ENCODE measurements at regions not wholly inside any gene's neighbourhood (a gene's known extent, or its start where the extent isn't known, plus 50 kb on each side); places are given as distances from the start of the nearest gene placed in this dataset.

- H3K27me3 Mint-ChIP-seq (ENCODE audit: low read depth), result peaks cover 26% of the 10 kb centered on the region
Observed at GRCh38 chr9:107188376-107188775, 94.7 kb upstream of the RAD23B start.

GRCh38 chr9:107190061-107190935 is 92.8 kb upstream of the RAD23B start:
- Mint-ChIP-seq H3K9me3 (no peaks in the 10 kb centered on the region), H3K27me3 (ENCODE audit: low read depth) (peaks cover 21% of the 10 kb centered on the region), H3K27ac (no peak overlapping the region), H3K4me1 (ENCODE audit: low read depth) (no peaks in the 10 kb centered on the region), H3K36me3 (ENCODE audit: low read depth) (no peaks in the 10 kb centered on the region), H3K4me3 (no peak overlapping the region)

More at GRCh38 chr9:107188376-107188775, 94.7 kb upstream of the RAD23B start:
- H3K36me3 Mint-ChIP-seq (ENCODE audit: low read depth), result no peaks in the 10 kb centered on the region
- H3K27ac Mint-ChIP-seq, result no peak overlapping the region
- H3K9me3 Mint-ChIP-seq, result peaks cover 4% of the 10 kb centered on the region
- no peak overlapping the region for H3K4me3 Mint-ChIP-seq
- no peaks in the 10 kb centered on the region for H3K4me1 Mint-ChIP-seq (ENCODE audit: low read depth)

DNA sequence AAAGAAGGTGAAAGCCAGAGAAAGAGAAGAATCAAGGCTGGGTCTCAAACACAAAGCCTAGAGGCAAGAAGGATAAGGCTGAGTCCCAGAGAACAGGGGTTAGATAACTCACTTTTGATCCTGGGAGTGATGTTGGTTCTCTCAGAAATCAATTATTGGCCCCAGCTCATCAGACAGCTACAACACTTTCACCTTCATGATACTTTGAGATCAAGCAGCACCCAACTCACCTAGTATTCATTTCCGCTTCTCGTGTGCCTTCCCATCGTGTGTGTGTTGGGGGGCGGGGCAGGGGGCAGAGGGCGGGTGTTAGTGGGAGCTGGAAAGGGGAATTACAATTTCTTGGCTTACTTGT is 92.2 kb upstream of the RAD23B start:
- Mint-ChIP-seq H3K4me1 (ENCODE audit: low read depth) (no peaks in the 10 kb centered on the region), H3K36me3 (ENCODE audit: low read depth) (no peaks in the 10 kb centered on the region), H3K4me3 (no peak overlapping the region), H3K9me3 (no peaks in the 10 kb centered on the region), H3K27ac (no peak overlapping the region), H3K27me3 (ENCODE audit: low read depth) (peaks cover 21% of the 10 kb centered on the region)

DNA sequence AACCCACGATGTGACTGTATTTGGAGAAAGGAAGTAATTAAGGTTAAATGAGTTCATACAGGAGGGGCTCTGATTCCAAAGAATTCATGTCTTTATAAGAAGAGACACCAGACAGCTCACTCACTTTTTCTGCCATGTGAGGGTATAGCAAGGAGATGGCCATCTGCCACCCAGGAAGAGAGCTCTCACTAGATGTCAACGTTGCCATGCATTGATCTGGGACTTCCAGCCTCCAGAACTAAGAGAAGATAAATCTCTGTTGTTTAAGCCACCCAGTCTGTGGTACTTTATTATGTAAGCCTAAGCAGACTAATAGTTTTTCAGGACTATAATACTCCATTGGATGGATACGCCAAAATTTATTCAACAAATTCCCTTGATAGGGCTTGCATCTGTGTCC is 89.8 kb upstream of the RAD23B start:
- Mint-ChIP-seq H3K9me3 (no peaks in the 10 kb centered on the region), H3K27ac (no peak overlapping the region), H3K36me3 (ENCODE audit: low read depth) (no peaks in the 10 kb centered on the region), H3K4me3 (no peak overlapping the region), H3K27me3 (ENCODE audit: low read depth) (peaks cover 18% of the 10 kb centered on the region), H3K4me1 (ENCODE audit: low read depth) (no peaks in the 10 kb centered on the region)

- H3K36me3 Mint-ChIP-seq (ENCODE audit: low read depth), result peaks cover 2% of the 10 kb centered on the region
- H3K9me3 Mint-ChIP-seq, result peaks cover 5% of the 10 kb centered on the region
- no peak overlapping the region for H3K4me3 Mint-ChIP-seq
- H3K4me1 Mint-ChIP-seq (ENCODE audit: low read depth), result no peaks in the 10 kb centered on the region
- no peak overlapping the region for H3K27ac Mint-ChIP-seq
- peaks cover 7% of the 10 kb centered on the region for H3K27me3 Mint-ChIP-seq (ENCODE audit: low read depth)
Observed at GRCh38 chr9:107198718-107199117, 84.4 kb upstream of the RAD23B start.

- Mint-ChIP-seq H3K9me3 (peaks cover 6% of the 10 kb centered on the region), H3K4me1 (ENCODE audit: low read depth) (peaks cover 2% of the 10 kb centered on the region), H3K36me3 (ENCODE audit: low read depth) (peaks cover 2% of the 10 kb centered on the region)
Observed at GRCh38 chr9:107208121-107208520, 75.0 kb upstream of the RAD23B start.

DNA sequence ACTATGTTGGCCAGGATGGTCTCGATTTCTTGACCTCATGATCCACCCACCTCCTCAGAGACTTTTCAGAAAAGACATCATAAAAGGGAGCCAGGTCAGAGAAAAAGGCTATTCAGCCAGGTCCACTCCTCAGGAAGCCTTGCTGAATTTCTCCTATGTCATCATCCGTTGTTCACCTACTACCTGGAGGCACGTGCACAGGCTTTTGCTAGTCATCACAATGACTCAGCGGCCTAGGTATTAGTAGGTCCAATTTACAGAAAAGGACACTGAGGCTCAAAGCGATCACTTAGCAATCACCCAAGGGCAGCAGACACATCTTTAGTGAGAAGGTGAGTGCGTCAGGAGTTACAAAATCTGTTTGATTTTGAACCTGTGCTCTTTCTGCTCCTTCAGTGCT is 72.3 kb upstream of the RAD23B start:
- Mint-ChIP-seq H3K27me3 (ENCODE audit: low read depth) (peaks cover 19% of the 10 kb centered on the region), H3K27ac (no peak overlapping the region), H3K9me3 (no peaks in the 10 kb centered on the region), H3K4me3 (no peak overlapping the region), H3K4me1 (ENCODE audit: low read depth) (peaks cover 13% of the 10 kb centered on the region), H3K36me3 (ENCODE audit: low read depth) (peaks cover 2% of the 10 kb centered on the region)

More at GRCh38 chr9:107208121-107208520, 75.0 kb upstream of the RAD23B start:
- Mint-ChIP-seq H3K27me3 (ENCODE audit: low read depth) (peaks cover 25% of the 10 kb centered on the region), H3K27ac (no peak overlapping the region), H3K4me3 (no peak overlapping the region)

DNA sequence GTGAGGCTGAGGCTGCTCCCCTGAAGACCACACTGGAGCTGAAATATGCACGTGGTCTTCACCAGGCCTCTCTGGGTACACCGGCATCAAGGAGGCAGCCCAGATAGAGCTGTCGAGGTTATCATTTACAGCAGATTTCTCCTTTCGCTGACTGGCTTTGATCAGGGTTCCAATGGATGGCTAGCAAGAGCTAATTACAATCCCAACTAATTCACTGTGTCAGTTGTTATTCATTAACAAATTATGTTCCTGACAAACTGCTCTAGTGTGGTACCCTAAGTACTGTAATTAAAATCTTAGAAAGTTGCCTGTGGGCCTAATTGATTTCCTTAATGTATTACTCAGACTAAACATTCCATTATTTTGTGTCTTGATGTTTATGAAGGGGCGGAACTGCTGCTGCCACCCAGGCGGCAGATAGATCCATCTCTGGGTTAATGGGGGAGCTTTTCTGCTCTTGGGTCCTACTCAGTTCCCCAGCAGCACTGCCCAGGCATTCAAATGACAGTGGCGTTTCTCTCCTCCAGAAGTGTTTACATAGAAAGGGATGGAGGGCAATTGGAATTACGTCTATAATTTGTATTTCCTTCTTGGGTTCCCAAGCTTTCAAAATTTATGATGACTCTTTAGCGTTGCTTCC is 71.7 kb upstream of the RAD23B start:
- Mint-ChIP-seq H3K4me1 (ENCODE audit: low read depth) (peaks cover 13% of the 10 kb centered on the region), H3K27me3 (ENCODE audit: low read depth) (peaks cover 14% of the 10 kb centered on the region), H3K4me3 (no peak overlapping the region), H3K27ac (no peak overlapping the region), H3K9me3 (no peaks in the 10 kb centered on the region), H3K36me3 (ENCODE audit: low read depth) (peaks cover 2% of the 10 kb centered on the region)

- H3K27me3 Mint-ChIP-seq (ENCODE audit: low read depth), result peaks cover 8% of the 10 kb centered on the region
- no peak overlapping the region for H3K27ac Mint-ChIP-seq
- H3K9me3 Mint-ChIP-seq, result no peaks in the 10 kb centered on the region
- no peak overlapping the region for H3K4me3 Mint-ChIP-seq
- peaks cover 13% of the 10 kb centered on the region for H3K4me1 Mint-ChIP-seq (ENCODE audit: low read depth)
- peaks cover 2% of the 10 kb centered on the region for H3K36me3 Mint-ChIP-seq (ENCODE audit: low read depth)
Observed at GRCh38 chr9:107212613-107213012, 70.5 kb upstream of the RAD23B start.

- Mint-ChIP-seq H3K9me3 (no peaks in the 10 kb centered on the region), H3K4me3 (no peak overlapping the region), H3K4me1 (ENCODE audit: low read depth) (peaks cover 13% of the 10 kb centered on the region), H3K27me3 (ENCODE audit: low read depth) (peaks cover 3% of the 10 kb centered on the region), H3K27ac (peak overlapping the region; percentile 2), H3K36me3 (ENCODE audit: low read depth) (peaks cover 2% of the 10 kb centered on the region)
Observed at GRCh38 chr9:107213080-107213479, 70.0 kb upstream of the RAD23B start.

DNA sequence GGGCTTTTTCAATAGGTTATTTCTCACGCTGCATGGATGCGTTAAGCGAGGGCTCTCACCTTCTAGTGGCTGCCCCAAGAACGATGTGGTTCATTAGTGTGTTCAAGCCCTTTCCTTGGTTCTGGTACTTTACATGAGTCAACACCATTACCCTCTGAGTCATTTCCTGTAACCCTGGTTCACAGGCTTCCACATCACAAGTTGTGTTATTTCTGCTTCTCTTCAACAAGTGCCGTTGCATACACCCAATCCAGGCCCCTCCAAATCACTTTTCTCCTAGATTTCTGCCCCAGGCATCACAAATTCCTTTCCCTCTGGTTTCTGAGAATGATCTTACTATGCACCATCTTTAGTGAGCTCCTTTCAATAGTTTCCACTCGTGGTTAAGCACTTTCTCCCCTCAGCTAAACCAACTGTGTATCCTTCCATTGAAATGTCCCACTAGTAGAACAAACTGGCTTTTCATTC is 69.5 kb upstream of the RAD23B start:
- peak overlapping the region; percentile 2 for H3K27ac Mint-ChIP-seq
- peaks cover 2% of the 10 kb centered on the region for H3K36me3 Mint-ChIP-seq (ENCODE audit: low read depth)
- H3K4me1 Mint-ChIP-seq (ENCODE audit: low read depth), result peaks cover 13% of the 10 kb centered on the region
- H3K9me3 Mint-ChIP-seq, result no peaks in the 10 kb centered on the region
- H3K27me3 Mint-ChIP-seq (ENCODE audit: low read depth), result no peaks in the 10 kb centered on the region
- H3K4me3 Mint-ChIP-seq, result no peak overlapping the region

DNA sequence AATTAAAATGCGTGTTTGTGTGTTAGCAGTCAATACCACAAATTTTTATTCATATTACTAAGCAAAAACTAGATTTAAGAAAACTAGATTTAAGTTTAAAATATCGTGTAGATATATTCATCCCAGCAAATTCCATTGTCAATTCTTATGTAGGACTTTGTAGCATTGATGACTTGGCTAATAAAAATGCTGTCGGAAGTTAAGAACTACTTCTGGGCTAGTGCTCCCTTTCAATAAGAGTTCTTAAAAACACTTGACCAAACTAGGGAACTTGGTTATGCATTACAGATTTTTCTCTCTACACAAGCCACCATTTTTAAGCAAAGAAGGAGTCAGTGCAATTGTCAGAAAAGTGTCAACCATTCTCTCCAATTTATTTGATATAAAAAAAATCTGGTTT is 68.7 kb upstream of the RAD23B start:
- peaks cover 13% of the 10 kb centered on the region for H3K4me1 Mint-ChIP-seq (ENCODE audit: low read depth)
- H3K27ac Mint-ChIP-seq, result no peak overlapping the region
- H3K36me3 Mint-ChIP-seq (ENCODE audit: low read depth), result peaks cover 2% of the 10 kb centered on the region
- H3K9me3 Mint-ChIP-seq, result no peaks in the 10 kb centered on the region
- no peaks in the 10 kb centered on the region for H3K27me3 Mint-ChIP-seq (ENCODE audit: low read depth)
- no peak overlapping the region for H3K4me3 Mint-ChIP-seq

DNA sequence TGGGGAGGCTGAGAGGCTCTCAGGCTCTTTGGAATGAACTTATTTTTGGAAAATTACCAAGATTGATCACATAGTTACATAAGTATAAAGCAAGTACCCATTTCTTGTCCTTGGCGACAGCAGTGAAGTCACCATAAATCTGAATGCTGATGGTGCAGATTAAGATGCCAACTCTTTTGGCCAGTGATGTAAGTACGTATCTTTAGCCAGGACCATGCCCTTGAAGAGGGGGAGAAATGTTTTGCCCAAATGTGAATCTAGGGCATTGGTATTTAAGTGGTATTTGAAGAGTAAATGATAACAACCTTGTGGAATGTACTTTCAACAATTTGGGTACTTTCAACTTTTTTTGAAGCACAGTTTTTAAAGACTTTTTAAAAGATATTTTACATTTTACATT is 68.2 kb upstream of the RAD23B start:
- H3K4me1 Mint-ChIP-seq (ENCODE audit: low read depth), result peaks cover 13% of the 10 kb centered on the region
- no peaks in the 10 kb centered on the region for H3K9me3 Mint-ChIP-seq
- no peak overlapping the region for H3K27ac Mint-ChIP-seq
- H3K27me3 Mint-ChIP-seq (ENCODE audit: low read depth), result no peaks in the 10 kb centered on the region
- no peak overlapping the region for H3K4me3 Mint-ChIP-seq
- peaks cover 2% of the 10 kb centered on the region for H3K36me3 Mint-ChIP-seq (ENCODE audit: low read depth)

DNA sequence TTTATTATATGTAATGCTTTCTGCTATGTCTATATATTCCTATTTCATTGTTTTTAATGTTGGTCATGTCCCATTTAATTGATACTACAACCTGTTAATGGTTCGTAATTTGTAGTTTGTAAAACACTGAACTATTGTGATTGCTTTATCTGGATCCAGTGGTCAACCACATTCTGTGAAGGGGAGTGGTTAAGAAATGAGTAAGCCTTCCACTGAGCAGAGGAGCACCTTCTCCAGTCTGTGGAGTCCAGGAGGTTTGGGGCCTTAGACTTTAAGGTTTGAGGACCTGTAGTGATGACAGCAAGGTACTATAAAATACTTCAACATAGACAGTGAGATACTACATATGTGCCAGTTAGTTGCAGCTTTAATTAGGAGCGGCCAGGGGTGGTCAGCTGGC is 67.7 kb upstream of the RAD23B start:
- H3K36me3 Mint-ChIP-seq (ENCODE audit: low read depth), result peaks cover 2% of the 10 kb centered on the region
- peaks cover 13% of the 10 kb centered on the region for H3K4me1 Mint-ChIP-seq (ENCODE audit: low read depth)
- H3K4me3 Mint-ChIP-seq, result no peak overlapping the region
- no peaks in the 10 kb centered on the region for H3K27me3 Mint-ChIP-seq (ENCODE audit: low read depth)
- no peak overlapping the region for H3K27ac Mint-ChIP-seq
- H3K9me3 Mint-ChIP-seq, result no peaks in the 10 kb centered on the region

DNA sequence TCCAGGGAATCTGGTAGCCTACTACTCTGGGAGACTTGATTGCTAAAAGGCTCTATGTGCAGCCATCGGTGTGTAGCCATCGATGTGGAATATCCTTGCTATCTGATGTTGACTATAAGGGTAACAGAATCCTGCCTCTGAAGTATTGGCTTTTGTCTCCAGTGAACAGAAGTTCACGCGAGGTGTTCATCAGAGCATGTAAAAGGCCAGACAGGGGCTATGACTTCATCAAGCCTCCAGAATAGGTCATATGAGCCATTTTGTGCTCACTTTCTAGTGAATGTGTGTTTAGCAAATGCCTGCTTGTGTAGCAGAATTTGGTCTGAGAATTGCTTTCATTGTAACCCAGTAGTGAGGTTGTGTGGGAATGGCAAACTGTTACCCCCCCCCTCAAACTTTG is 66.8 kb upstream of the RAD23B start:
- H3K36me3 Mint-ChIP-seq (ENCODE audit: low read depth), result peaks cover 2% of the 10 kb centered on the region
- H3K4me1 Mint-ChIP-seq (ENCODE audit: low read depth), result peaks cover 13% of the 10 kb centered on the region
- no peak overlapping the region for H3K27ac Mint-ChIP-seq
- H3K4me3 Mint-ChIP-seq, result no peak overlapping the region
- H3K27me3 Mint-ChIP-seq (ENCODE audit: low read depth), result no peaks in the 10 kb centered on the region
- H3K9me3 Mint-ChIP-seq, result no peaks in the 10 kb centered on the region
